A673 (cell line): ENCODE measurements at regions not wholly inside any gene's neighbourhood (a gene's known extent, or its start where the extent isn't known, plus 50 kb on each side); places are given as distances from the start of the nearest gene placed in this dataset.
"Not testable (repeated sequence)": the region's sequence is repeated elsewhere in the genome, so short reads cannot be mapped to it uniquely, and the experiment has no call there.

ENCODE experiments used
- BruUV-seq: library from RNA; stranded (reverse); fragments of 400-500 nt; replicated peaks from 2 replicates; lab custom pipeline; 2021; lab: Mats Ljungman, UMichigan
- CTCF ChIA-PET: fragments of 300-600 bp; sonication (Branson Sonifier 250); formaldehyde crosslinking; loops from one replicate; lab custom pipeline; 2022; ENCODE audit warnings: antibody characterized with exemption; lab: Charles Lee
- POLR2A ChIA-PET: fragments of 300-600 bp; sonication (Branson Sonifier 250); formaldehyde crosslinking; loops from one replicate; lab custom pipeline; 2022; ENCODE audit warnings: antibody characterized with exemption; ENCODE audit not compliant: low non-redundant PET; lab: Charles Lee
- DNase-seq: peaks from one replicate; pipeline ENCODE4 v3.0.0-alpha.2; 2015; ENCODE audit warnings: low spot score
- H3K27ac ChIP-seq: fragments of 200-600 bp; sonication (generic); 2 replicates; pipeline ENCODE4 v1.5.1; 2016; ENCODE audit warnings: mixed run types, low read depth, mild to moderate bottlenecking, mixed read lengths, antibody characterized with exemption, low read length; ENCODE audit not compliant: poor library complexity, severe bottlenecking
- H3K27me3 ChIP-seq: fragments of 200-600 bp; sonication (generic); replicated peaks from 2 replicates; pipeline ENCODE4 v1.6.1; 2017; ENCODE audit warnings: mixed run types, low read depth, mild to moderate bottlenecking, mixed read lengths, antibody characterized with exemption, low read length; ENCODE audit not compliant: insufficient read depth, poor library complexity
- H3K36me3 ChIP-seq: fragments of 200-600 bp; sonication (generic); 2 replicates; pipeline ENCODE4 v1.6.1; 2016; ENCODE audit warnings: mixed run types, mild to moderate bottlenecking, mixed read lengths, antibody characterized with exemption, low read length; ENCODE audit not compliant: insufficient read depth, poor library complexity, severe bottlenecking
- H3K4me1 ChIP-seq: fragments of 200-600 bp; sonication (generic); 2 replicates; pipeline ENCODE4 v1.6.1; 2017; ENCODE audit warnings: mixed run types, mild to moderate bottlenecking, mixed read lengths, antibody characterized with exemption, low read length; ENCODE audit not compliant: insufficient read depth, poor library complexity, severe bottlenecking
- H3K4me3 ChIP-seq: fragments of 200-600 bp; sonication (generic); 2 replicates; pipeline ENCODE4 v1.5.1; 2016; ENCODE audit warnings: low read depth, mixed run types, mild to moderate bottlenecking, mixed read lengths, low read length; ENCODE audit not compliant: poor library complexity, severe bottlenecking
- H3K9me3 ChIP-seq: fragments of 200-600 bp; sonication (generic); 2 replicates; pipeline ENCODE4 v1.6.1; 2016; ENCODE audit warnings: mixed run types, low read depth, mild to moderate bottlenecking, mixed read lengths, antibody characterized with exemption, low read length; ENCODE audit not compliant: poor library complexity, severe bottlenecking
- CTCF ChIP-seq: fragments of 300-800, 200-600 bp; sonication (generic); conservative IDR thresholded peaks from 2 replicates; pipeline ENCODE4 v1.5.1; 2017; ENCODE audit warnings: low read depth, mild to moderate bottlenecking, antibody characterized with exemption, low read length, moderate library complexity, mixed read lengths
- EZH2 ChIP-seq: fragments of 200-600 bp; sonication (generic); IDR thresholded peaks from 2 replicates; pipeline ENCODE4 v1.6.1; 2017; ENCODE audit warnings: borderline replicate concordance, low read depth, mild to moderate bottlenecking, mixed read lengths, antibody characterized with exemption, low read length; ENCODE audit not compliant: poor library complexity, severe bottlenecking
- intact Hi-C: fragments of 100-400 bp; cut with micrococcal nuclease; formaldehyde crosslinking; loops from one replicate; pipeline ENCODE4 v1.10.0; 2022; ENCODE audit not compliant: unreplicated experiment

GRCh38 chr16:51237207-51237606 is 86.1 kb upstream of the SALL1 start:
- intact Hi-C loops: no loop called here
- BruUV-seq: no TSS peak
- CTCF ChIA-PET: interaction anchor here (0.6 kb wide), 1 partner anchor 170 kb away, joined by 4 read pairs; no protein-coding TSS in a partner anchor
- no peak for DNase-seq
- H3K36me3 ChIP-seq: no peaks in the 10 kb centered on the region
- TF ChIP-seq CTCF (no peak), EZH2 (no peak)
- H3K4me1 ChIP-seq: no peaks in the 10 kb centered on the region
- no peaks in the 10 kb centered on the region for H3K27me3 ChIP-seq
- H3K9me3 ChIP-seq: no peaks in the 10 kb centered on the region
- H3K27ac ChIP-seq: no peak overlapping the region
- H3K4me3 ChIP-seq: no peak overlapping the region
- POLR2A ChIA-PET: no interaction called here

GRCh38 chr16:51236583-51236982 is 85.5 kb upstream of the SALL1 start:
- TF ChIP-seq EZH2: no peak
- TF ChIP-seq CTCF: no peak
- no peaks in the 10 kb centered on the region for H3K36me3 ChIP-seq
- H3K9me3 ChIP-seq: no peaks in the 10 kb centered on the region
- ChIA-PET CTCF (no interaction called here), POLR2A (no interaction called here)
- intact Hi-C loops: no loop called here
- DNase-seq: no peak
- BruUV-seq: no TSS peak
- H3K27me3 ChIP-seq: no peaks in the 10 kb centered on the region
- no peak overlapping the region for H3K27ac ChIP-seq
- no peak overlapping the region for H3K4me3 ChIP-seq
- H3K4me1 ChIP-seq: no peaks in the 10 kb centered on the region

- Histone ChIP-seq H3K4me3 (no peak overlapping the region), H3K4me1 (no peaks in the 10 kb centered on the region), H3K27ac (no peak overlapping the region), H3K36me3 (no peaks in the 10 kb centered on the region), H3K27me3 (peaks cover 4% of the 10 kb centered on the region), H3K9me3 (no peaks in the 10 kb centered on the region)
- peak; percentile 14 for DNase-seq
- ChIA-PET CTCF (no interaction called here), POLR2A (no interaction called here)
- no TSS peak for BruUV-seq
- intact Hi-C loops: no loop called here
- TF ChIP-seq EZH2 (no peak), CTCF (no peak)
Observed at GRCh38 chr16:51231702-51232101, 80.6 kb upstream of the SALL1 start.

GRCh38 chr16:51230035-51230434 is 79.0 kb upstream of the SALL1 start:
- BruUV-seq, H3K4me1 ChIP-seq, DNase-seq, H3K4me3 ChIP-seq, H3K9me3 ChIP-seq, POLR2A ChIA-PET, intact Hi-C loops, H3K27ac ChIP-seq, H3K36me3 ChIP-seq, CTCF ChIA-PET, H3K27me3 ChIP-seq: not testable (repeated sequence)
